ENCODE measurements at regions not wholly inside any gene's neighbourhood (a gene's known extent, or its start where the extent isn't known, plus 50 kb on each side); places are given as distances from the start of the nearest gene placed in this dataset.

- peaks cover 17% of the 10 kb centered on the region for H3K9me3 Mint-ChIP-seq (ENCODE audit: unreplicated experiment)
- TF ChIP-seq CTCF (IDR thresholded peaks at IDR 0.05; ENCODE audit: insufficient read depth, low read depth, low read length) (no peak), EZH2 (IDR thresholded peaks at IDR 0.05; ENCODE audit: insufficient read depth, low read length) (no peak)
- Histone ChIP-seq H3K4me3 (ENCODE audit: insufficient read depth, low read depth, low read length) (no peak overlapping the region), H3K27me3 (ENCODE audit: insufficient read depth, low read length) (no peaks in the 10 kb centered on the region), H2AFZ (ENCODE audit: low read depth, low read length) (no peak overlapping the region), H3K9me3 (ENCODE audit: insufficient read depth, low read depth, low read length) (peaks cover 9% of the 10 kb centered on the region), H3K79me2 (ENCODE audit: insufficient read depth, low read length) (no peaks in the 10 kb centered on the region), H4K20me1 (ENCODE audit: insufficient read depth, low read length) (no peaks in the 10 kb centered on the region), H3K27ac (ENCODE audit: low read depth, low read length) (no peak overlapping the region), H3K9ac (ENCODE audit: low read length) (no peak overlapping the region), H3K36me3 (ENCODE audit: insufficient read depth, low read length) (no peaks in the 10 kb centered on the region), H3K4me1 (ENCODE audit: insufficient read depth, low read length) (no peaks in the 10 kb centered on the region), H3K4me2 (ENCODE audit: low read length) (no peak overlapping the region)
- no peaks in the 10 kb centered on the region for H3K27me3 Mint-ChIP-seq (ENCODE audit: low read depth, unreplicated experiment)
- FAIRE-seq (no peak), DNase-seq (ENCODE audit: low read depth) (no peak)
- H3K4me1 Mint-ChIP-seq (ENCODE audit: low read depth, unreplicated experiment) = no peaks in the 10 kb centered on the region
- H3K4me3 Mint-ChIP-seq (ENCODE audit: unreplicated experiment) = no peak overlapping the region
- H3K36me3 Mint-ChIP-seq (ENCODE audit: low read depth, unreplicated experiment) = no peaks in the 10 kb centered on the region
- H3K27ac Mint-ChIP-seq (ENCODE audit: unreplicated experiment) = no peak overlapping the region
These were observed 136.6 kb upstream of the WSB1 start for GRCh38 chr17:27157297-27157696.

- no peak for TF ChIP-seq EZH2 (IDR thresholded peaks at IDR 0.05; ENCODE audit: insufficient read depth, low read length)
- TF ChIP-seq CTCF (IDR thresholded peaks at IDR 0.05; ENCODE audit: insufficient read depth, low read depth, low read length) = no peak
- Mint-ChIP-seq H3K4me3 (ENCODE audit: unreplicated experiment) (no peak overlapping the region), H3K4me1 (ENCODE audit: low read depth, unreplicated experiment) (no peaks in the 10 kb centered on the region), H3K36me3 (ENCODE audit: low read depth, unreplicated experiment) (no peaks in the 10 kb centered on the region), H3K27ac (ENCODE audit: unreplicated experiment) (peak overlapping the region; percentile 75), H3K27me3 (ENCODE audit: low read depth, unreplicated experiment) (no peaks in the 10 kb centered on the region), H3K9me3 (ENCODE audit: unreplicated experiment) (peaks cover 17% of the 10 kb centered on the region)
- Histone ChIP-seq H4K20me1 (ENCODE audit: insufficient read depth, low read length) (no peaks in the 10 kb centered on the region), H3K4me2 (ENCODE audit: low read length) (no peak overlapping the region), H3K9ac (ENCODE audit: low read length) (no peak overlapping the region), H3K9me3 (ENCODE audit: insufficient read depth, low read depth, low read length) (peaks cover 9% of the 10 kb centered on the region), H3K27ac (ENCODE audit: low read depth, low read length) (no peak overlapping the region), H2AFZ (ENCODE audit: low read depth, low read length) (no peak overlapping the region), H3K79me2 (ENCODE audit: insufficient read depth, low read length) (no peaks in the 10 kb centered on the region), H3K4me1 (ENCODE audit: insufficient read depth, low read length) (no peaks in the 10 kb centered on the region), H3K27me3 (ENCODE audit: insufficient read depth, low read length) (no peaks in the 10 kb centered on the region), H3K36me3 (ENCODE audit: insufficient read depth, low read length) (no peaks in the 10 kb centered on the region), H3K4me3 (ENCODE audit: insufficient read depth, low read depth, low read length) (no peak overlapping the region)
- DNase-seq (ENCODE audit: low read depth) (no peak), FAIRE-seq (no peak)
These were observed 136.0 kb upstream of the WSB1 start for GRCh38 chr17:27157898-27158297.

GRCh38 chr17:27158382-27158781, 135.5 kb upstream of the WSB1 start:
- TF ChIP-seq EZH2 (IDR thresholded peaks at IDR 0.05; ENCODE audit: insufficient read depth, low read length) (no peak), CTCF (IDR thresholded peaks at IDR 0.05; ENCODE audit: insufficient read depth, low read depth, low read length) (no peak)
- Mint-ChIP-seq H3K36me3 (ENCODE audit: low read depth, unreplicated experiment) (no peaks in the 10 kb centered on the region), H3K4me3 (ENCODE audit: unreplicated experiment) (no peak overlapping the region), H3K9me3 (ENCODE audit: unreplicated experiment) (peaks cover 17% of the 10 kb centered on the region), H3K4me1 (ENCODE audit: low read depth, unreplicated experiment) (no peaks in the 10 kb centered on the region), H3K27ac (ENCODE audit: unreplicated experiment) (no peak overlapping the region), H3K27me3 (ENCODE audit: low read depth, unreplicated experiment) (no peaks in the 10 kb centered on the region)
- Histone ChIP-seq H3K9me3 (ENCODE audit: insufficient read depth, low read depth, low read length) (peaks cover 5% of the 10 kb centered on the region), H2AFZ (ENCODE audit: low read depth, low read length) (no peak overlapping the region), H3K4me2 (ENCODE audit: low read length) (no peak overlapping the region), H3K27me3 (ENCODE audit: insufficient read depth, low read length) (no peaks in the 10 kb centered on the region), H3K9ac (ENCODE audit: low read length) (no peak overlapping the region), H3K36me3 (ENCODE audit: insufficient read depth, low read length) (no peaks in the 10 kb centered on the region), H4K20me1 (ENCODE audit: insufficient read depth, low read length) (no peaks in the 10 kb centered on the region), H3K4me1 (ENCODE audit: insufficient read depth, low read length) (no peaks in the 10 kb centered on the region), H3K79me2 (ENCODE audit: insufficient read depth, low read length) (no peaks in the 10 kb centered on the region), H3K4me3 (ENCODE audit: insufficient read depth, low read depth, low read length) (no peak overlapping the region), H3K27ac (ENCODE audit: low read depth, low read length) (no peak overlapping the region)
- no peak for FAIRE-seq
- no peak for DNase-seq (ENCODE audit: low read depth)
